Esophagus squamous epithelium (tissue), 4 donors: ENCODE measurements at regions not wholly inside any gene's neighbourhood (a gene's known extent, or its start where the extent isn't known, plus 50 kb on each side); places are given as distances from the start of the nearest gene placed in this dataset.

ENCODE experiments used
- POLR2A ChIP-seq, 4 donors: fragments of 450-650 bp; IDR thresholded peaks; one replicate each; pipeline ENCODE4 v1.6.1; 2017; ENCODE audit warnings: antibody characterized with exemption in 4 of 4, mild to moderate bottlenecking in 4 of 4, moderate library complexity in 3 of 4
- TF ChIP-seq, protein P1 (sequence below), 6 experiments: fragments of 450-650 bp in 4 of 6; fragments of 200-600 bp in 2 of 6; sonication (generic) in 2 of 6; IDR thresholded peaks; one replicate each; pipeline ENCODE4 v1.5.1; 2016 to 2019; ENCODE audit warnings: antibody characterized with exemption in 6 of 6, mild to moderate bottlenecking in 4 of 6, moderate library complexity in 4 of 6

DNA sequence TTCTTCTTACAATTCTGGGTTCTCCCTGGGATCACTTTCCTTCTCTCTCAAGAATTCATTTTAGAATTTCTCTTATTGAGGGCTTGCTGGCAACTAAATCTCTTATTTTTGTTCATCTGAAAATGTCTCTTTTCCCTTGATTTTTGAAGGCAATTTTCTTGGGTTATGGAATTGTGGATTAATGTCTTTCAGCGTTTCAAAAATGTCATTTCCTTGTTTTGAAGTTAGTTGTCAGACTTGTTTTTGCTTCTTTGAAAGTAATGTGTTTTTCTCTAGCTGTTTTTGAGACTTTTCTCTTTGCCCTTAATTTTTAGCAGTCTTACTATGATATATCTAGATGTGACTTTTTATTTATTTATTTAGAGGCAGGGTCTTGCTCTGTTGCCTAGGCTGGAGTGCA is 205.7 kb downstream of the CHIC2 start:
- TF ChIP-seq, protein P1, sequence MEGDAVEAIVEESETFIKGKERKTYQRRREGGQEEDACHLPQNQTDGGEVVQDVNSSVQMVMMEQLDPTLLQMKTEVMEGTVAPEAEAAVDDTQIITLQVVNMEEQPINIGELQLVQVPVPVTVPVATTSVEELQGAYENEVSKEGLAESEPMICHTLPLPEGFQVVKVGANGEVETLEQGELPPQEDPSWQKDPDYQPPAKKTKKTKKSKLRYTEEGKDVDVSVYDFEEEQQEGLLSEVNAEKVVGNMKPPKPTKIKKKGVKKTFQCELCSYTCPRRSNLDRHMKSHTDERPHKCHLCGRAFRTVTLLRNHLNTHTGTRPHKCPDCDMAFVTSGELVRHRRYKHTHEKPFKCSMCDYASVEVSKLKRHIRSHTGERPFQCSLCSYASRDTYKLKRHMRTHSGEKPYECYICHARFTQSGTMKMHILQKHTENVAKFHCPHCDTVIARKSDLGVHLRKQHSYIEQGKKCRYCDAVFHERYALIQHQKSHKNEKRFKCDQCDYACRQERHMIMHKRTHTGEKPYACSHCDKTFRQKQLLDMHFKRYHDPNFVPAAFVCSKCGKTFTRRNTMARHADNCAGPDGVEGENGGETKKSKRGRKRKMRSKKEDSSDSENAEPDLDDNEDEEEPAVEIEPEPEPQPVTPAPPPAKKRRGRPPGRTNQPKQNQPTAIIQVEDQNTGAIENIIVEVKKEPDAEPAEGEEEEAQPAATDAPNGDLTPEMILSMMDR (IDR thresholded peaks at IDR 0.05) = no peak
- TF ChIP-seq POLR2A (IDR thresholded peaks at IDR 0.05) = no peak
